DOHH2 (cell line): ENCODE measurements at regions not wholly inside any gene's neighbourhood (a gene's known extent, or its start where the extent isn't known, plus 50 kb on each side); places are given as distances from the start of the nearest gene placed in this dataset.

Experiments used
- H3F3A ChIP-seq: fragments of 200-600 bp; sonication (generic), shearing (Covaris generic); 2 replicates; pipeline ENCODE4 v1.6.0; 2016; ENCODE audit warnings: antibody characterized with exemption, mild to moderate bottlenecking; ENCODE audit not compliant: control insufficient read depth, insufficient read depth
- H3K27ac ChIP-seq: fragments of 200-600 bp; sonication (generic); 2 replicates; pipeline ENCODE4 v1.5.1; 2014; ENCODE audit warnings: low read depth, mild to moderate bottlenecking, low read length, moderate library complexity
- H3K27me3 ChIP-seq: fragments of 200-600 bp; sonication (generic); 2 replicates; pipeline ENCODE4 v1.6.1; 2014; ENCODE audit warnings: mild to moderate bottlenecking, low read length, mixed read lengths; ENCODE audit not compliant: control insufficient read depth
- H3K36me3 ChIP-seq: fragments of 200-600 bp; sonication (generic); 2 replicates; pipeline ENCODE4 v1.6.1; 2014; ENCODE audit warnings: mild to moderate bottlenecking, low read length, moderate library complexity, mixed read lengths; ENCODE audit not compliant: control insufficient read depth
- H3K4me1 ChIP-seq: fragments of 200-600 bp; sonication (generic); 2 replicates; pipeline ENCODE4 v1.6.1; 2014; ENCODE audit warnings: mild to moderate bottlenecking, low read length, mixed read lengths; ENCODE audit not compliant: control insufficient read depth
- H3K4me2 ChIP-seq: fragments of 200-600 bp; sonication (generic); 2 replicates; pipeline ENCODE4 v1.6.0; 2014; ENCODE audit warnings: mild to moderate bottlenecking, low read length, moderate library complexity
- H3K4me3 ChIP-seq: fragments of 200-600 bp; sonication (generic); 2 replicates; pipeline ENCODE4 v1.5.1; 2014; ENCODE audit warnings: mild to moderate bottlenecking, low read length, mixed read lengths
- H3K79me2 ChIP-seq: fragments of 200-600 bp; sonication (generic); 2 replicates; pipeline ENCODE4 v1.6.1; 2014; ENCODE audit warnings: mild to moderate bottlenecking, low read length, mixed read lengths; ENCODE audit not compliant: control insufficient read depth
- H3K9me2 ChIP-seq: fragments of 200-600 bp; sonication (generic); replicated peaks from 2 replicates; pipeline ENCODE4 v1.6.1; 2014; ENCODE audit warnings: mild to moderate bottlenecking, low read length, mixed read lengths; ENCODE audit not compliant: control insufficient read depth
- H3K9me3 ChIP-seq: fragments of 200-600 bp; sonication (generic); 2 replicates; pipeline ENCODE4 v1.6.1; 2014; ENCODE audit warnings: antibody characterized with exemption, low read length, mixed read lengths; ENCODE audit not compliant: control insufficient read depth, insufficient read depth
- H4K20me1 ChIP-seq: fragments of 200-600 bp; sonication (generic); 2 replicates; pipeline ENCODE4 v1.6.0; 2014; ENCODE audit warnings: low read depth, mild to moderate bottlenecking, antibody characterized with exemption, low read length, moderate library complexity; ENCODE audit not compliant: control insufficient read depth, insufficient read depth
- EZH2phosphoT487 ChIP-seq: fragments of 200-600 bp; sonication (generic); IDR thresholded peaks from 2 replicates; pipeline ENCODE4 v1.6.1; 2017; ENCODE audit warnings: borderline replicate concordance, mild to moderate bottlenecking, antibody characterized with exemption, low read length, moderate library complexity, mixed read lengths
- TF ChIP-seq, protein P1 (sequence below): fragments of 200-600 bp; sonication (generic); IDR thresholded peaks from one replicate; pipeline ENCODE4 v1.5.1; 2014; ENCODE audit warnings: antibody characterized with exemption, mild to moderate bottlenecking, low read depth, low read length; ENCODE audit not compliant: poor library complexity, severe bottlenecking

GRCh38 chr4:32841217-32841616 lies 2121.0 kb downstream of the PCDH7 start:
- H3K4me3 ChIP-seq = no peak overlapping the region
- H3F3A ChIP-seq = no peaks in the 10 kb centered on the region
- H3K27me3 ChIP-seq = no peaks in the 10 kb centered on the region
- no peak overlapping the region for H3K27ac ChIP-seq
- no peaks in the 10 kb centered on the region for H3K9me2 ChIP-seq
- no peaks in the 10 kb centered on the region for H3K36me3 ChIP-seq
- TF ChIP-seq, protein P1, sequence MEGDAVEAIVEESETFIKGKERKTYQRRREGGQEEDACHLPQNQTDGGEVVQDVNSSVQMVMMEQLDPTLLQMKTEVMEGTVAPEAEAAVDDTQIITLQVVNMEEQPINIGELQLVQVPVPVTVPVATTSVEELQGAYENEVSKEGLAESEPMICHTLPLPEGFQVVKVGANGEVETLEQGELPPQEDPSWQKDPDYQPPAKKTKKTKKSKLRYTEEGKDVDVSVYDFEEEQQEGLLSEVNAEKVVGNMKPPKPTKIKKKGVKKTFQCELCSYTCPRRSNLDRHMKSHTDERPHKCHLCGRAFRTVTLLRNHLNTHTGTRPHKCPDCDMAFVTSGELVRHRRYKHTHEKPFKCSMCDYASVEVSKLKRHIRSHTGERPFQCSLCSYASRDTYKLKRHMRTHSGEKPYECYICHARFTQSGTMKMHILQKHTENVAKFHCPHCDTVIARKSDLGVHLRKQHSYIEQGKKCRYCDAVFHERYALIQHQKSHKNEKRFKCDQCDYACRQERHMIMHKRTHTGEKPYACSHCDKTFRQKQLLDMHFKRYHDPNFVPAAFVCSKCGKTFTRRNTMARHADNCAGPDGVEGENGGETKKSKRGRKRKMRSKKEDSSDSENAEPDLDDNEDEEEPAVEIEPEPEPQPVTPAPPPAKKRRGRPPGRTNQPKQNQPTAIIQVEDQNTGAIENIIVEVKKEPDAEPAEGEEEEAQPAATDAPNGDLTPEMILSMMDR = no peak
- TF ChIP-seq EZH2phosphoT487 = no peak
- H4K20me1 ChIP-seq = no peaks in the 10 kb centered on the region
- no peaks in the 10 kb centered on the region for H3K4me1 ChIP-seq
- H3K79me2 ChIP-seq = no peaks in the 10 kb centered on the region
- H3K4me2 ChIP-seq = no peak overlapping the region
- no peaks in the 10 kb centered on the region for H3K9me3 ChIP-seq

- Histone ChIP-seq H3K9me2 (no peaks in the 10 kb centered on the region), H3K4me2 (no peak overlapping the region), H3K4me1 (no peaks in the 10 kb centered on the region), H3K9me3 (no peaks in the 10 kb centered on the region; the same call in 1 of the 2 replicates), H3K4me3 (no peak overlapping the region), H3K27ac (no peak overlapping the region), H4K20me1 (no peaks in the 10 kb centered on the region), H3K79me2 (no peaks in the 10 kb centered on the region), H3K36me3 (no peaks in the 10 kb centered on the region), H3F3A (no peaks in the 10 kb centered on the region), H3K27me3 (no peaks in the 10 kb centered on the region)
- TF ChIP-seq, protein P1 = no peak
- TF ChIP-seq EZH2phosphoT487 = no peak
Observed at GRCh38 chr4:32847461-32847860, 2127.3 kb downstream of the PCDH7 start.

- TF ChIP-seq, protein P1 = no peak
- TF ChIP-seq EZH2phosphoT487 = no peak
- Histone ChIP-seq H3K79me2 (no peaks in the 10 kb centered on the region), H3K27me3 (no peaks in the 10 kb centered on the region), H3K9me3 (no peaks in the 10 kb centered on the region), H3F3A (no peaks in the 10 kb centered on the region), H3K36me3 (no peaks in the 10 kb centered on the region), H3K27ac (no peak overlapping the region), H4K20me1 (no peaks in the 10 kb centered on the region), H3K4me1 (no peaks in the 10 kb centered on the region), H3K4me3 (no peak overlapping the region), H3K4me2 (no peak overlapping the region), H3K9me2 (no peaks in the 10 kb centered on the region)
Observed at GRCh38 chr4:32855622-32856021, 2135.5 kb downstream of the PCDH7 start.

DNA sequence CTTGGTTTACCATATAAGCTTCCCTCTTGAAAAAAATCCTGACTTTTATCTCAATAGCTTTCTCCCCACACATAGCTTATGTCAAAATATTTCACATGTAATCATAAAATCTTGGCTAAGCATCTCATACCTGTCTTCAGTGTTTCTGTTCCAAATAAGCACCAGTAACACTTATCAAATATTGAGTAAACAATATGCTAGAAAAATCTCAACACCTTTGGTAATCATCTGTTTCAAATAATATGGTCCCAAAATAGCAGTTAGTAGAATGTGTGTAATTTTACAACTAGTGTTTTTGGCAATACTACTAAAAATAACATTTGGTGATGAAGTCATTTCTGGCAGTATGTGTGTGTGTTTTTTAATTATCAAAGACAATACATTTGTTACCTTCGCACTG lies 2138.2 kb downstream of the PCDH7 start:
- H4K20me1 ChIP-seq = no peaks in the 10 kb centered on the region
- H3K4me2 ChIP-seq = no peak overlapping the region
- H3K27ac ChIP-seq = no peak overlapping the region
- no peaks in the 10 kb centered on the region for H3K79me2 ChIP-seq
- no peaks in the 10 kb centered on the region for H3F3A ChIP-seq
- H3K4me3 ChIP-seq = no peak overlapping the region
- no peaks in the 10 kb centered on the region for H3K27me3 ChIP-seq
- no peaks in the 10 kb centered on the region for H3K9me2 ChIP-seq
- H3K36me3 ChIP-seq = no peaks in the 10 kb centered on the region
- no peak for TF ChIP-seq EZH2phosphoT487
- TF ChIP-seq, protein P1 = no peak
- no peaks in the 10 kb centered on the region for H3K9me3 ChIP-seq
- no peaks in the 10 kb centered on the region for H3K4me1 ChIP-seq
